ENCODE measurements at regions not wholly inside any gene's neighbourhood (a gene's known extent, or its start where the extent isn't known, plus 50 kb on each side); places are given as distances from the start of the nearest gene placed in this dataset.

DNA sequence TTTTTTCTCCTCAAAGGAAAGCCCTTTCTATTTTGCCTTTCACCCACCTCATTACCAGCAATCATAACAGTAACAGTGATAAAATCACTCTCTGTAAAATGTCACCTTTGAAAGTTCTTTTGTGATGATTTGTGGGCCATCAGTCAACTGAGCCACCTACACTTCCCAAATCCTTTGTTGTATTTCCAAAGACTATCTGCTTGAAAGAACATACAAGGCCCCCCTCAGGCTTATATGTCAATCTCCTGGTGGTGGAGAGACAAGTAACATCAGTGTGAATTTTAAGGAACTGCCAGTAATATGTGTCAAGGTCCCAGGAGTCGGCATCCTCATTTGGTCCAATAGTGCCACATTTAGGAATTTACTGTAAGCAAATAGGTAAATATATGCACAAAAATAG is 161.1 kb upstream of the EOMES start:
- dilution Hi-C loops (cut with MboI; ENCODE audit: extremely low pct_ligation_motif_present, low sequenced_read_pairs), result no loop called here
- DNase-seq (ENCODE audit: low read depth, low spot score), result no peak

More for the DNA sequence above, 161.1 kb upstream of the EOMES start:
- Histone ChIP-seq H3K27ac (ENCODE audit: insufficient read depth, low read depth, low read length) (no peak overlapping the region), H3K36me3 (ENCODE audit: control insufficient read depth in 2 of 2, extremely low read depth in 1 of 2, insufficient read depth in 2 of 2, low read length in 2 of 2) (no peaks in the 10 kb centered on the region), H2AFZ (ENCODE audit: low read depth, low read length) (no peak overlapping the region), H3K4me3 (replicated peaks in 1 of 3; ENCODE audit: insufficient read depth in 1 of 3, low read depth in 1 of 3, low read length in 3 of 3) (no peak overlapping the region), H3K9me3 (replicated peaks; ENCODE audit: control insufficient read depth, insufficient read depth, low read length) (no peaks in the 10 kb centered on the region), H3K4me2 (ENCODE audit: insufficient read depth, low read length) (no peak overlapping the region), H4K20me1 (replicated peaks; ENCODE audit: control insufficient read depth, extremely low read depth, insufficient read depth, low read length) (no peaks in the 10 kb centered on the region), H3K9ac (replicated peaks; ENCODE audit: extremely low read depth, insufficient read depth, low read length) (no peak overlapping the region), H3K9me1 (replicated peaks; ENCODE audit: control insufficient read depth, extremely low read depth, insufficient read depth, low read length) (peaks cover 2% of the 10 kb centered on the region), H3K79me2 (ENCODE audit: control insufficient read depth, insufficient read depth, low read length) (no peaks in the 10 kb centered on the region), H3K4me1 (ENCODE audit: control insufficient read depth, extremely low read depth, insufficient read depth, low read length) (no peaks in the 10 kb centered on the region), H3K27me3 (ENCODE audit: control insufficient read depth in 2 of 2, insufficient read depth in 2 of 2, low read length in 2 of 2) (no peaks in the 10 kb centered on the region)
- no peak for TF ChIP-seq POLR2AphosphoS5 (IDR thresholded peaks at IDR 0.05; ENCODE audit: insufficient read depth, low read depth, low read length)
- no peak for TF ChIP-seq MYC (IDR thresholded peaks at IDR 0.05; ENCODE audit: low read depth, low read length)
- no peak for TF ChIP-seq EZH2 (IDR thresholded peaks at IDR 0.05; ENCODE audit: borderline replicate concordance, low read depth, low read length, severe bottlenecking)
- TF ChIP-seq FOS (IDR thresholded peaks at IDR 0.05; ENCODE audit: borderline replicate concordance, insufficient read depth, low read length), result no peak
- TF ChIP-seq, protein P1, sequence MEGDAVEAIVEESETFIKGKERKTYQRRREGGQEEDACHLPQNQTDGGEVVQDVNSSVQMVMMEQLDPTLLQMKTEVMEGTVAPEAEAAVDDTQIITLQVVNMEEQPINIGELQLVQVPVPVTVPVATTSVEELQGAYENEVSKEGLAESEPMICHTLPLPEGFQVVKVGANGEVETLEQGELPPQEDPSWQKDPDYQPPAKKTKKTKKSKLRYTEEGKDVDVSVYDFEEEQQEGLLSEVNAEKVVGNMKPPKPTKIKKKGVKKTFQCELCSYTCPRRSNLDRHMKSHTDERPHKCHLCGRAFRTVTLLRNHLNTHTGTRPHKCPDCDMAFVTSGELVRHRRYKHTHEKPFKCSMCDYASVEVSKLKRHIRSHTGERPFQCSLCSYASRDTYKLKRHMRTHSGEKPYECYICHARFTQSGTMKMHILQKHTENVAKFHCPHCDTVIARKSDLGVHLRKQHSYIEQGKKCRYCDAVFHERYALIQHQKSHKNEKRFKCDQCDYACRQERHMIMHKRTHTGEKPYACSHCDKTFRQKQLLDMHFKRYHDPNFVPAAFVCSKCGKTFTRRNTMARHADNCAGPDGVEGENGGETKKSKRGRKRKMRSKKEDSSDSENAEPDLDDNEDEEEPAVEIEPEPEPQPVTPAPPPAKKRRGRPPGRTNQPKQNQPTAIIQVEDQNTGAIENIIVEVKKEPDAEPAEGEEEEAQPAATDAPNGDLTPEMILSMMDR (IDR thresholded peaks at IDR 0.05; ENCODE audit: extremely low read depth in 1 of 2, insufficient read depth in 1 of 2, low read depth in 1 of 2, low read length in 2 of 2), result no peak
- no peak for TF ChIP-seq JUN (IDR thresholded peaks at IDR 0.05; ENCODE audit: borderline replicate concordance, insufficient read depth, insufficient read length, low read depth)
- no peak for TF ChIP-seq POLR2A (IDR thresholded peaks at IDR 0.05; ENCODE audit: low read depth, low read length)
- TF ChIP-seq GATA2 (IDR thresholded peaks at IDR 0.05; ENCODE audit: insufficient read depth, insufficient read length, low read depth, low read length), result no peak
- TF ChIP-seq, protein P2, sequence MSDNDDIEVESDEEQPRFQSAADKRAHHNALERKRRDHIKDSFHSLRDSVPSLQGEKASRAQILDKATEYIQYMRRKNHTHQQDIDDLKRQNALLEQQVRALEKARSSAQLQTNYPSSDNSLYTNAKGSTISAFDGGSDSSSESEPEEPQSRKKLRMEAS (IDR thresholded peaks at IDR 0.05; ENCODE audit: insufficient read depth, insufficient read length), result no peak
- BruUV-seq (replicated peaks), result no TSS peak
- intact Hi-C loops (cut with micrococcal nuclease), result no loop called here
- ChIA-PET CTCF (no interaction called here), POLR2A (no interaction called here)
- FAIRE-seq, result no peak
